ENCODE measurements at regions not wholly inside any gene's neighbourhood (a gene's known extent, or its start where the extent isn't known, plus 50 kb on each side); places are given as distances from the start of the nearest gene placed in this dataset.

GRCh38 chr11:10387206-10388083, 67.6 kb upstream of the AMPD3 start:
- no peaks in the 10 kb centered on the region for H3K36me3 Mint-ChIP-seq

GRCh38 chr11:10388101-10388500, 67.0 kb upstream of the AMPD3 start:
- DNase-seq (no peak), ATAC-seq (ENCODE audit: low read depth in 2 of 2) (no peak)
- Histone ChIP-seq H3K4me1 (ENCODE audit: control insufficient read depth, insufficient read depth, low read length, poor library complexity, severe bottlenecking) (no peaks in the 10 kb centered on the region), H3K27ac (ENCODE audit: insufficient read depth, low read length, poor library complexity, severe bottlenecking) (no peak overlapping the region), H3K9me3 (ENCODE audit: control insufficient read depth in 2 of 2, low read length in 2 of 2) (no peaks in the 10 kb centered on the region), H3K27me3 (ENCODE audit: control insufficient read depth, insufficient read depth, low read length) (peaks cover 4% of the 10 kb centered on the region), H3K4me3 (ENCODE audit: low read depth, low read length) (no peak overlapping the region), H3K36me3 (ENCODE audit: control insufficient read depth, insufficient read depth, low read length) (no peaks in the 10 kb centered on the region)
- Mint-ChIP-seq H3K27me3 (peaks cover 5% of the 10 kb centered on the region), H3K4me1 (no peaks in the 10 kb centered on the region), H3K4me3 (no peak overlapping the region), H3K36me3 (no peaks in the 10 kb centered on the region), H3K9me3 (peaks cover 0 to 3% (median 0%) of the 10 kb centered on the region in 7 donors), H3K27ac (peak overlapping the region in 1 of 3 donors; percentile 74)

More at GRCh38 chr11:10387206-10388083, 67.6 kb upstream of the AMPD3 start:
- H3K4me1 ChIP-seq (ENCODE audit: control insufficient read depth, insufficient read depth, low read length, poor library complexity, severe bottlenecking) = no peaks in the 10 kb centered on the region
- no peak for DNase-seq
- no peaks in the 10 kb centered on the region for H3K36me3 ChIP-seq (ENCODE audit: control insufficient read depth, insufficient read depth, low read length)
- H3K4me1 Mint-ChIP-seq = no peaks in the 10 kb centered on the region
- H3K27me3 ChIP-seq (ENCODE audit: control insufficient read depth, insufficient read depth, low read length) = peaks cover 4% of the 10 kb centered on the region
- no peak overlapping the region for H3K4me3 Mint-ChIP-seq
- H3K4me3 ChIP-seq (ENCODE audit: low read depth, low read length) = no peak overlapping the region
- H3K27ac Mint-ChIP-seq = no peak overlapping the region
- H3K9me3 ChIP-seq (ENCODE audit: control insufficient read depth in 2 of 2, low read length in 2 of 2) = no peaks in the 10 kb centered on the region
- peaks cover 0 to 3% (median 1%) of the 10 kb centered on the region in 7 donors for H3K9me3 Mint-ChIP-seq
- no peak for ATAC-seq (ENCODE audit: low read depth in 2 of 2)
- H3K27ac ChIP-seq (ENCODE audit: insufficient read depth, low read length, poor library complexity, severe bottlenecking) = no peak overlapping the region
- H3K27me3 Mint-ChIP-seq = no peaks in the 10 kb centered on the region

DNA sequence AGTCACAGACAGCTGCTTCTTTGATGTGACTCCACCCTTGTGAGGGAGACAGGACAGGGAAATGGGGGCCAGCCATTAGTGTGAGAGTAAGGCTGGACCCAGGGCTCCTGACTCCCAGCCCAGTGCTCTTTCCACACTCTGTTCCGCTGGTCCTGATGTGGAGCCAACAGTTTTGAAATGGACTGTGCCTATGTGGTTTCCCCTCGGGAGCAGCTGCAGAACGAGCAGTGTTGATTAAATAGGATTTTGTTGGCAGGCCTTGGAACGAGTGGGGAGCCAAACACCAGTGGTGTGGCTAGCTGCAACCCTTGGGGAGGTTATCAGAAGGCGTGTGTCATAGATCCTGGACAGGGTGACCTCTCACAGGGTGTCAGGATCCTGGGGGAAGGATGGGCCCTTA, 66.5 kb upstream of the AMPD3 start:
- no peaks in the 10 kb centered on the region for H3K4me1 ChIP-seq (ENCODE audit: control insufficient read depth, insufficient read depth, low read length, poor library complexity, severe bottlenecking)
- ATAC-seq (ENCODE audit: low read depth in 2 of 2) (no peak), DNase-seq (no peak)
- H3K27ac ChIP-seq (ENCODE audit: insufficient read depth, low read length, poor library complexity, severe bottlenecking) = no peak overlapping the region
- H3K36me3 ChIP-seq (ENCODE audit: control insufficient read depth, insufficient read depth, low read length) = no peaks in the 10 kb centered on the region
- Mint-ChIP-seq H3K4me1 (no peaks in the 10 kb centered on the region), H3K4me3 (no peak overlapping the region), H3K27me3 (peaks cover 5% of the 10 kb centered on the region), H3K36me3 (no peaks in the 10 kb centered on the region), H3K9me3 (peaks cover 0 to 3% (median 0%) of the 10 kb centered on the region in 7 donors), H3K27ac (no peak overlapping the region)
- H3K9me3 ChIP-seq (ENCODE audit: control insufficient read depth in 2 of 2, low read length in 2 of 2) = no peaks in the 10 kb centered on the region
- H3K27me3 ChIP-seq (ENCODE audit: control insufficient read depth, insufficient read depth, low read length) = peaks cover 4% of the 10 kb centered on the region
- no peak overlapping the region for H3K4me3 ChIP-seq (ENCODE audit: low read depth, low read length)

DNA sequence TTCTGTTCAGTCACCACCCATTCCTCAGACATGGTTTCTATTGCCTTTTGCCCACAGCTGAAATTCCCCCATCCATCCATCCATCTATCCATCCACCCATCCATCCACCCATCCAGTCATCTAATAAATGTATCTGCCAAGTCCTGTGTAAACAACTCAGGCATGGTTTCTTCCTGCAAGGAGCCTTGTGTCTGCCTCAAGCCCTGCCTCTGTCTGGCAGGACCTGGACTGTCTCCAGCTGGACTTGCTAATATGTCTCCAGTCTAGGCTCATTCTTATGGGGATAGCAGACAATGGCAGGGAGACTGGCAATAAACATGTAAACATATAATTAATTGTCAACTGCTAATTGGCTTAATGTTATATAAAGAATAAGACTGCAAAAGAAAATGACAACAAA, 64.7 kb upstream of the AMPD3 start:
- Histone ChIP-seq H3K4me3 (ENCODE audit: low read depth, low read length) (no peak overlapping the region), H3K36me3 (ENCODE audit: control insufficient read depth, insufficient read depth, low read length) (no peaks in the 10 kb centered on the region), H3K4me1 (ENCODE audit: control insufficient read depth, insufficient read depth, low read length, poor library complexity, severe bottlenecking) (no peaks in the 10 kb centered on the region), H3K27ac (ENCODE audit: insufficient read depth, low read length, poor library complexity, severe bottlenecking) (no peak overlapping the region), H3K27me3 (ENCODE audit: control insufficient read depth, insufficient read depth, low read length) (peaks cover 4% of the 10 kb centered on the region), H3K9me3 (ENCODE audit: control insufficient read depth in 2 of 2, low read length in 2 of 2) (no peaks in the 10 kb centered on the region)
- Mint-ChIP-seq H3K4me1 (no peaks in the 10 kb centered on the region), H3K36me3 (no peaks in the 10 kb centered on the region), H3K9me3 (peaks cover 0 to 2% (median 0%) of the 10 kb centered on the region in 7 donors), H3K4me3 (no peak overlapping the region), H3K27me3 (peaks cover 9% of the 10 kb centered on the region), H3K27ac (no peak overlapping the region)
- ATAC-seq (ENCODE audit: low read depth in 2 of 2) (no peak), DNase-seq (no peak)

DNA sequence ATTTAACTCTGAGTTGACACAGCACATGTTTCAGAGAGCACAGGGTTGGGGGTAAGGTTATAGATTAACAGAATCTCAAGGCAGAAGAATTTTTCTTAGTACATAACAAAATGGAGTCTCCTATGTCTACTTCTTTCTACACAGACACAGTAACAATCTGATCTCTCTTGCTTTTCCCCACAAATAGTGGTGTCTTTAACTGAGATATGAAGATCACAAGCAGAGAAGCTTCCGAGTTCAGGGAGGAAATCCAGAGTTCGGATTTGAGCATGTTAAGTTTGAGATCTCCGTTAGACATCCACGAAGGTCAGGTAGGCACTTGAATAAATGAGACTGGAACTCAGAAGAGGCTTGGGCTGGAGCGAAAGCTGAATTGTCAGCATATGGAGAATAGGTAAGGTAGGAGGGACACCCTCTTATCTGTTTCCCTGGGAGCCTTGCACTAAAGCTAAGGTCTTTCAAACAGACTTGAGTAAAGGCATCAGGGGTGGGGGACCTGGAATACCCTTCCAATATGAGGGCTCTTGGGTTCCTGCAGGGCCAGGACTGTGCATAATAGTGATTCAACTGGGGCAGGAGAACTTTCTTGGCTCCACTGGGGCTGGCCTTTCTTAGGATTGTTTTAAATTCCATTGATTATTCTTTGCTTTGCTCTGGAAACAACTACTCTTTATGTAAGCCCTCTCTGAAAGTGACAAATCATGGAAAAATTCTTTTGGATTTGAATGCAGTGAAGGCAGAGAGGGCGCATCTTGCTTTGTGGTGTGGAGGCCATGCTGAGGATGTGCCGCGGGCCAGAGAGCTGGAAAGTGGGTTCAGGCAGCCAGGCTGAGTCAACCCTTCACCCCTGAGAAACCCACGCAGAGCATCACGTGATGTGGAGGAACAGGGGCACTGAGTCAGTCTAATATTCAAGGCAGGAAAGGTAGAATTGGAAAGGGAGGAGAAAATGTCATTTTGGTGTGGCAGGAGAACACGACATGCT, 62.7 kb upstream of the AMPD3 start:
- Mint-ChIP-seq H3K4me1 (no peaks in the 10 kb centered on the region), H3K36me3 (no peaks in the 10 kb centered on the region), H3K27me3 (peaks cover 14% of the 10 kb centered on the region), H3K27ac (no peak overlapping the region), H3K9me3 (peaks cover 0 to 2% (median 0%) of the 10 kb centered on the region in 7 donors), H3K4me3 (no peak overlapping the region)
- no peak for ATAC-seq (ENCODE audit: low read depth in 2 of 2)
- no peaks in the 10 kb centered on the region for H3K4me1 ChIP-seq (ENCODE audit: control insufficient read depth, insufficient read depth, low read length, poor library complexity, severe bottlenecking)
- no peak overlapping the region for H3K4me3 ChIP-seq (ENCODE audit: low read depth, low read length)
- peaks cover 4% of the 10 kb centered on the region for H3K27me3 ChIP-seq (ENCODE audit: control insufficient read depth, insufficient read depth, low read length)
- H3K27ac ChIP-seq (ENCODE audit: insufficient read depth, low read length, poor library complexity, severe bottlenecking) = no peak overlapping the region
- H3K36me3 ChIP-seq (ENCODE audit: control insufficient read depth, insufficient read depth, low read length) = no peaks in the 10 kb centered on the region
- DNase-seq = no peak
- H3K9me3 ChIP-seq (ENCODE audit: control insufficient read depth in 2 of 2, low read length in 2 of 2) = no peaks in the 10 kb centered on the region

- Histone ChIP-seq H3K27me3 (ENCODE audit: control insufficient read depth, insufficient read depth, low read length) (peaks cover 5% of the 10 kb centered on the region), H3K27ac (ENCODE audit: insufficient read depth, low read length, poor library complexity, severe bottlenecking) (no peak overlapping the region), H3K36me3 (ENCODE audit: control insufficient read depth, insufficient read depth, low read length) (no peaks in the 10 kb centered on the region), H3K9me3 (ENCODE audit: control insufficient read depth in 2 of 2, low read length in 2 of 2) (no peaks in the 10 kb centered on the region), H3K4me3 (ENCODE audit: low read depth, low read length) (no peak overlapping the region), H3K4me1 (ENCODE audit: control insufficient read depth, insufficient read depth, low read length, poor library complexity, severe bottlenecking) (no peaks in the 10 kb centered on the region)
- DNase-seq = no peak
- Mint-ChIP-seq H3K27me3 (peaks cover 14% of the 10 kb centered on the region), H3K9me3 (peaks cover 0 to 2% (median 0%) of the 10 kb centered on the region in 7 donors), H3K4me1 (no peaks in the 10 kb centered on the region), H3K27ac (no peak overlapping the region), H3K4me3 (no peak overlapping the region), H3K36me3 (no peaks in the 10 kb centered on the region)
- no peak for ATAC-seq (ENCODE audit: low read depth in 2 of 2)
Observed at GRCh38 chr11:10394229-10395101, 60.6 kb upstream of the AMPD3 start.
